ENCODE measurements at regions not wholly inside any gene's neighbourhood (a gene's known extent, or its start where the extent isn't known, plus 50 kb on each side); places are given as distances from the start of the nearest gene placed in this dataset.
A peak's percentile ranks its signal among the peaks of the same experiment; 100 is the strongest.
"Not testable (repeated sequence)": the region's sequence is repeated elsewhere in the genome, so short reads cannot be mapped to it uniquely, and the experiment has no call there.

GRCh38 chr4:26052663-26053541 is 138.9 kb downstream of the SMIM20 start:
- Mint-ChIP-seq H3K27ac (peak overlapping the region; percentile 8), H3K27me3 (ENCODE audit: low read depth) (no peaks in the 10 kb centered on the region), H3K4me3 (ENCODE audit: low read depth) (no peak overlapping the region), H3K4me1 (ENCODE audit: low read depth) (peaks cover 16% of the 10 kb centered on the region), H3K9me3 (no peaks in the 10 kb centered on the region), H3K36me3 (ENCODE audit: low read depth) (no peaks in the 10 kb centered on the region)
- intact Hi-C loops (cut with micrococcal nuclease), result no loop called here
- no peak for DNase-seq (ENCODE audit: low spot score)

GRCh38 chr4:26053761-26054160 is 139.7 kb downstream of the SMIM20 start:
- no peaks in the 10 kb centered on the region for H3K27me3 Mint-ChIP-seq (ENCODE audit: low read depth)
- H3K4me3 Mint-ChIP-seq (ENCODE audit: low read depth), result no peak overlapping the region
- H3K36me3 Mint-ChIP-seq (ENCODE audit: low read depth), result no peaks in the 10 kb centered on the region
- peaks cover 23% of the 10 kb centered on the region for H3K4me1 Mint-ChIP-seq (ENCODE audit: low read depth)
- H3K9me3 Mint-ChIP-seq, result no peaks in the 10 kb centered on the region
- H3K27ac Mint-ChIP-seq, result no peak overlapping the region
- DNase-seq (ENCODE audit: low spot score), result no peak
- intact Hi-C loops (cut with micrococcal nuclease), result no loop called here

GRCh38 chr4:26055855-26056254 is 141.8 kb downstream of the SMIM20 start:
- Mint-ChIP-seq H3K9me3 (peaks cover 5% of the 10 kb centered on the region), H3K4me3 (ENCODE audit: low read depth) (no peak overlapping the region), H3K36me3 (ENCODE audit: low read depth) (no peaks in the 10 kb centered on the region), H3K27me3 (ENCODE audit: low read depth) (no peaks in the 10 kb centered on the region), H3K4me1 (ENCODE audit: low read depth) (peaks cover 29% of the 10 kb centered on the region), H3K27ac (no peak overlapping the region)
- intact Hi-C loops (cut with micrococcal nuclease), result no loop called here
- DNase-seq (ENCODE audit: low spot score), result no peak

GRCh38 chr4:26056406-26056805 is 142.4 kb downstream of the SMIM20 start:
- intact Hi-C loops (cut with micrococcal nuclease), result no loop called here
- Mint-ChIP-seq H3K27ac (no peak overlapping the region), H3K4me3 (ENCODE audit: low read depth) (no peak overlapping the region), H3K27me3 (ENCODE audit: low read depth) (no peaks in the 10 kb centered on the region), H3K4me1 (ENCODE audit: low read depth) (peaks cover 33% of the 10 kb centered on the region), H3K9me3 (peaks cover 5% of the 10 kb centered on the region), H3K36me3 (ENCODE audit: low read depth) (no peaks in the 10 kb centered on the region)
- DNase-seq (ENCODE audit: low spot score), result no peak

GRCh38 chr4:26057839-26058238 is 143.8 kb downstream of the SMIM20 start:
- not testable (repeated sequence) for H3K27me3 Mint-ChIP-seq (ENCODE audit: low read depth); DNase-seq (ENCODE audit: low spot score); H3K4me3 Mint-ChIP-seq (ENCODE audit: low read depth); H3K36me3 Mint-ChIP-seq (ENCODE audit: low read depth); H3K27ac Mint-ChIP-seq; H3K9me3 Mint-ChIP-seq
- intact Hi-C loops (cut with micrococcal nuclease), result loop anchor here (2.0 kb wide), 1 partner anchor 17 kb away; no protein-coding TSS in a partner anchor
- peaks cover 36% of the 10 kb centered on the region for H3K4me1 Mint-ChIP-seq (ENCODE audit: low read depth)

GRCh38 chr4:26058537-26058936 is 144.5 kb downstream of the SMIM20 start:
- no peak for DNase-seq (ENCODE audit: low spot score)
- no peak overlapping the region for H3K4me3 Mint-ChIP-seq (ENCODE audit: low read depth)
- intact Hi-C loops (cut with micrococcal nuclease), result loop anchor here (2.0 kb wide), 1 partner anchor 16 kb away; no protein-coding TSS in a partner anchor
- no peaks in the 10 kb centered on the region for H3K36me3 Mint-ChIP-seq (ENCODE audit: low read depth)
- peaks cover 5% of the 10 kb centered on the region for H3K9me3 Mint-ChIP-seq
- H3K27ac Mint-ChIP-seq, result peak overlapping the region; percentile 14
- no peaks in the 10 kb centered on the region for H3K27me3 Mint-ChIP-seq (ENCODE audit: low read depth)
- H3K4me1 Mint-ChIP-seq (ENCODE audit: low read depth), result peaks cover 31% of the 10 kb centered on the region

- Mint-ChIP-seq H3K4me1 (ENCODE audit: low read depth) (peaks cover 31% of the 10 kb centered on the region), H3K9me3 (peaks cover 5% of the 10 kb centered on the region), H3K27ac (peak overlapping the region; percentile 2), H3K27me3 (ENCODE audit: low read depth) (no peaks in the 10 kb centered on the region), H3K4me3 (ENCODE audit: low read depth) (no peak overlapping the region), H3K36me3 (ENCODE audit: low read depth) (no peaks in the 10 kb centered on the region)
- no peak for DNase-seq (ENCODE audit: low spot score)
- intact Hi-C loops (cut with micrococcal nuclease), result loop anchor here (2.0 to 10.0 kb wide), 2 partner anchors 15 to 355 kb away; no protein-coding TSS in a partner anchor
These were observed 145.6 kb downstream of the SMIM20 start for GRCh38 chr4:26059391-26060154.

GRCh38 chr4:26060286-26060685 is 146.3 kb downstream of the SMIM20 start:
- peaks cover 25% of the 10 kb centered on the region for H3K4me1 Mint-ChIP-seq (ENCODE audit: low read depth)
- intact Hi-C loops (cut with micrococcal nuclease), result loop anchor here (10.0 kb wide), 1 partner anchor 355 kb away; no protein-coding TSS in a partner anchor

GRCh38 chr4:26061248-26061986 is 147.4 kb downstream of the SMIM20 start:
- peaks cover 22% of the 10 kb centered on the region for H3K4me1 Mint-ChIP-seq (ENCODE audit: low read depth)
- no peak for DNase-seq (ENCODE audit: low spot score)

More at GRCh38 chr4:26060286-26060685, 146.3 kb downstream of the SMIM20 start:
- DNase-seq (ENCODE audit: low spot score), result no peak
- Mint-ChIP-seq H3K9me3 (peaks cover 5% of the 10 kb centered on the region), H3K4me3 (ENCODE audit: low read depth) (no peak overlapping the region), H3K27ac (no peak overlapping the region), H3K36me3 (ENCODE audit: low read depth) (no peaks in the 10 kb centered on the region), H3K27me3 (ENCODE audit: low read depth) (no peaks in the 10 kb centered on the region)

GRCh38 chr4:26062215-26062614 is 148.2 kb downstream of the SMIM20 start:
- DNase-seq (ENCODE audit: low spot score), result no peak
- H3K27me3 Mint-ChIP-seq (ENCODE audit: low read depth), result no peaks in the 10 kb centered on the region
- no peak overlapping the region for H3K27ac Mint-ChIP-seq
- H3K4me1 Mint-ChIP-seq (ENCODE audit: low read depth), result peaks cover 22% of the 10 kb centered on the region
- peaks cover 5% of the 10 kb centered on the region for H3K9me3 Mint-ChIP-seq
- intact Hi-C loops (cut with micrococcal nuclease), result loop anchor here (10.0 kb wide), 1 partner anchor 353 kb away; no protein-coding TSS in a partner anchor
- H3K36me3 Mint-ChIP-seq (ENCODE audit: low read depth), result no peaks in the 10 kb centered on the region
- H3K4me3 Mint-ChIP-seq (ENCODE audit: low read depth), result no peak overlapping the region

More at GRCh38 chr4:26061248-26061986, 147.4 kb downstream of the SMIM20 start:
- Mint-ChIP-seq H3K4me3 (ENCODE audit: low read depth) (no peak overlapping the region), H3K27ac (no peak overlapping the region), H3K27me3 (ENCODE audit: low read depth) (no peaks in the 10 kb centered on the region), H3K36me3 (ENCODE audit: low read depth) (no peaks in the 10 kb centered on the region), H3K9me3 (peaks cover 5% of the 10 kb centered on the region)
- intact Hi-C loops (cut with micrococcal nuclease), result loop anchor here (10.0 kb wide), 1 partner anchor 353 kb away; no protein-coding TSS in a partner anchor

- intact Hi-C loops (cut with micrococcal nuclease), result loop anchor here (10.0 kb wide), 1 partner anchor 351 kb away; no protein-coding TSS in a partner anchor
- H3K27ac Mint-ChIP-seq; H3K4me3 Mint-ChIP-seq (ENCODE audit: low read depth); DNase-seq (ENCODE audit: low spot score); H3K36me3 Mint-ChIP-seq (ENCODE audit: low read depth); H3K27me3 Mint-ChIP-seq (ENCODE audit: low read depth); H3K9me3 Mint-ChIP-seq: not testable (repeated sequence)
- peaks cover 12% of the 10 kb centered on the region for H3K4me1 Mint-ChIP-seq (ENCODE audit: low read depth)
These were observed 150.0 kb downstream of the SMIM20 start for GRCh38 chr4:26064009-26064408.

GRCh38 chr4:26065833-26066232 is 151.8 kb downstream of the SMIM20 start:
- no peak for DNase-seq (ENCODE audit: low spot score)
- H3K27ac Mint-ChIP-seq, result no peak overlapping the region
- H3K4me1 Mint-ChIP-seq (ENCODE audit: low read depth), result peaks cover 23% of the 10 kb centered on the region
- no peak overlapping the region for H3K4me3 Mint-ChIP-seq (ENCODE audit: low read depth)
- H3K27me3 Mint-ChIP-seq (ENCODE audit: low read depth), result no peaks in the 10 kb centered on the region
- intact Hi-C loops (cut with micrococcal nuclease), result loop anchor here (10.0 kb wide), 1 partner anchor 349 kb away; no protein-coding TSS in a partner anchor
- peaks cover 3% of the 10 kb centered on the region for H3K9me3 Mint-ChIP-seq
- peaks cover 3% of the 10 kb centered on the region for H3K36me3 Mint-ChIP-seq (ENCODE audit: low read depth)
